Keratinocyte (primary cell): ENCODE measurements at regions not wholly inside any gene's neighbourhood (a gene's known extent, or its start where the extent isn't known, plus 50 kb on each side); places are given as distances from the start of the nearest gene placed in this dataset.

Source experiments
- DNase-seq: peaks from one replicate; pipeline ENCODE4 v3.0.0-alpha.2; 2011; ENCODE audit warnings: low read depth, missing footprints, low spot score
- FAIRE-seq: peaks from 2 replicates; lab custom pipeline; 2011; peaks lifted over from hg19 to GRCh38; lab: Jason Lieb, UNC
- H2AFZ ChIP-seq: 2 replicates; pipeline ENCODE4 v1.6.0; 2012; ENCODE audit warnings: low read length, control low read depth, inconsistent platforms; ENCODE audit not compliant: control insufficient read depth
- H3K27ac ChIP-seq: 2 replicates; pipeline ENCODE4 v1.5.1; 2011; ENCODE audit warnings: low read length; ENCODE audit not compliant: control insufficient read depth, insufficient read depth
- H3K27me3 ChIP-seq: 3 replicates; pipeline ENCODE4 v1.6.0; 2011; ENCODE audit warnings: low read length; ENCODE audit not compliant: control insufficient read depth, insufficient read depth; ENCODE audit errors: extremely low read depth
- H3K36me3 ChIP-seq, 2 experiments: 2 replicates in 1 of 2; 3 replicates in 1 of 2; pipeline ENCODE4 v1.5.1; 2011; ENCODE audit warnings: low read length in 2 of 2, mild to moderate bottlenecking in 1 of 2; ENCODE audit not compliant: control insufficient read depth in 2 of 2, insufficient read depth in 2 of 2; ENCODE audit errors: extremely low read depth in 1 of 2
- H3K4me1 ChIP-seq: 3 replicates; pipeline ENCODE4 v1.5.1; 2011; ENCODE audit warnings: low read length; ENCODE audit not compliant: control insufficient read depth, insufficient read depth; ENCODE audit errors: extremely low read depth
- H3K4me2 ChIP-seq: 3 replicates; pipeline ENCODE4 v1.6.0; 2011; ENCODE audit warnings: low read depth, low read length; ENCODE audit not compliant: control insufficient read depth, insufficient read depth; ENCODE audit errors: extremely low read depth
- H3K4me3 ChIP-seq, 3 experiments: fragments of 200-600 bp in 1 of 3; sonication (generic) in 1 of 3; 2 replicates in 2 of 3; 3 replicates in 1 of 3; pipeline ENCODE4 v1.5.1; 2011 to 2016; ENCODE audit warnings: low read length in 3 of 3, mild to moderate bottlenecking in 3 of 3, control low read depth in 2 of 3, inconsistent platforms in 1 of 3, low read depth in 1 of 3, mixed read lengths in 1 of 3, mixed run types in 1 of 3, moderate library complexity in 1 of 3; ENCODE audit not compliant: control insufficient read depth in 2 of 3, insufficient read depth in 2 of 3; ENCODE audit errors: extremely low read depth in 1 of 3
- H3K79me2 ChIP-seq: 2 replicates; pipeline ENCODE4 v1.6.0; 2012; ENCODE audit warnings: low read length; ENCODE audit not compliant: control insufficient read depth, insufficient read depth
- H3K9ac ChIP-seq: 3 replicates; pipeline ENCODE4 v1.6.0; 2011; ENCODE audit warnings: low read length; ENCODE audit not compliant: control insufficient read depth, insufficient read depth; ENCODE audit errors: extremely low read depth
- H3K9me1 ChIP-seq: 3 replicates; pipeline ENCODE4 v1.6.0; 2011; ENCODE audit warnings: low read length; ENCODE audit not compliant: control insufficient read depth, insufficient read depth; ENCODE audit errors: extremely low read depth
- H3K9me3 ChIP-seq: 2 replicates; pipeline ENCODE4 v1.5.1; 2012; ENCODE audit warnings: low read depth, low read length; ENCODE audit not compliant: control insufficient read depth
- H4K20me1 ChIP-seq: 3 replicates; pipeline ENCODE4 v1.6.0; 2011; ENCODE audit warnings: low read length; ENCODE audit not compliant: control insufficient read depth, insufficient read depth; ENCODE audit errors: extremely low read depth
- EZH2 ChIP-seq: IDR thresholded peaks from one replicate; pipeline ENCODE4 v1.6.1; 2012; ENCODE audit warnings: inconsistent platforms, mild to moderate bottlenecking, low read length, moderate library complexity
- dilution Hi-C: fragments of 300-500 bp; cut with MboI; formaldehyde crosslinking; loops from one replicate; pipeline ENCODE4 v1.7.0; 2020; ENCODE audit warnings: low sequenced_read_pairs; ENCODE audit not compliant: extremely low pct_ligation_motif_present
- TF ChIP-seq, protein P1 (sequence below), 3 experiments: IDR thresholded peaks in 1 of 3; conservative IDR thresholded peaks in 1 of 3; optimal IDR thresholded peaks in 1 of 3; 2 replicates in 2 of 3; 3 replicates in 1 of 3; pipeline versions ENCODE3 to v1.5.1; 2011; ENCODE audit warnings: low read length in 3 of 3, mild to moderate bottlenecking in 3 of 3, moderate library complexity in 2 of 3, control low read depth in 1 of 3, inconsistent platforms in 1 of 3; ENCODE audit not compliant: insufficient read depth in 2 of 3; ENCODE audit errors: extremely low read depth in 1 of 3

- H3K9me1 ChIP-seq: no peaks in the 10 kb centered on the region
- FAIRE-seq: no peak
- H2AFZ ChIP-seq: no peak overlapping the region
- H3K4me3 ChIP-seq: no peak overlapping the region
- H3K9me3 ChIP-seq: no peaks in the 10 kb centered on the region
- no peaks in the 10 kb centered on the region for H3K27me3 ChIP-seq
- no peaks in the 10 kb centered on the region for H3K4me1 ChIP-seq
- H3K27ac ChIP-seq: no peak overlapping the region
- H3K79me2 ChIP-seq: no peaks in the 10 kb centered on the region
- no peak overlapping the region for H3K9ac ChIP-seq
- DNase-seq: no peak
- no peaks in the 10 kb centered on the region for H4K20me1 ChIP-seq
- TF ChIP-seq EZH2: no peak
- TF ChIP-seq, protein P1, sequence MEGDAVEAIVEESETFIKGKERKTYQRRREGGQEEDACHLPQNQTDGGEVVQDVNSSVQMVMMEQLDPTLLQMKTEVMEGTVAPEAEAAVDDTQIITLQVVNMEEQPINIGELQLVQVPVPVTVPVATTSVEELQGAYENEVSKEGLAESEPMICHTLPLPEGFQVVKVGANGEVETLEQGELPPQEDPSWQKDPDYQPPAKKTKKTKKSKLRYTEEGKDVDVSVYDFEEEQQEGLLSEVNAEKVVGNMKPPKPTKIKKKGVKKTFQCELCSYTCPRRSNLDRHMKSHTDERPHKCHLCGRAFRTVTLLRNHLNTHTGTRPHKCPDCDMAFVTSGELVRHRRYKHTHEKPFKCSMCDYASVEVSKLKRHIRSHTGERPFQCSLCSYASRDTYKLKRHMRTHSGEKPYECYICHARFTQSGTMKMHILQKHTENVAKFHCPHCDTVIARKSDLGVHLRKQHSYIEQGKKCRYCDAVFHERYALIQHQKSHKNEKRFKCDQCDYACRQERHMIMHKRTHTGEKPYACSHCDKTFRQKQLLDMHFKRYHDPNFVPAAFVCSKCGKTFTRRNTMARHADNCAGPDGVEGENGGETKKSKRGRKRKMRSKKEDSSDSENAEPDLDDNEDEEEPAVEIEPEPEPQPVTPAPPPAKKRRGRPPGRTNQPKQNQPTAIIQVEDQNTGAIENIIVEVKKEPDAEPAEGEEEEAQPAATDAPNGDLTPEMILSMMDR (optimal IDR thresholded peaks at IDR 0.05 in 1 of 3, IDR thresholded peaks at IDR 0.05 in 1 of 3, conservative IDR thresholded peaks at IDR 0.05 in 1 of 3; ENCODE audit: extremely low read depth in 1 of 3, insufficient read depth in 2 of 3, low read length in 3 of 3): no peak
- dilution Hi-C loops: no loop called here
- no peak overlapping the region for H3K4me2 ChIP-seq
- H3K36me3 ChIP-seq: no peaks in the 10 kb centered on the region
Measured at GRCh38 chr4:141899103-141899502, 262.7 kb downstream of the IL15 start.

- TF ChIP-seq EZH2: no peak
- TF ChIP-seq, protein P1 (optimal IDR thresholded peaks at IDR 0.05 in 1 of 3, IDR thresholded peaks at IDR 0.05 in 1 of 3, conservative IDR thresholded peaks at IDR 0.05 in 1 of 3; ENCODE audit: extremely low read depth in 1 of 3, insufficient read depth in 2 of 3, low read length in 3 of 3): no peak
- no peak overlapping the region for H3K4me2 ChIP-seq
- no peaks in the 10 kb centered on the region for H3K36me3 ChIP-seq
- no peaks in the 10 kb centered on the region for H4K20me1 ChIP-seq
- no peaks in the 10 kb centered on the region for H3K4me1 ChIP-seq
- H3K79me2 ChIP-seq: no peaks in the 10 kb centered on the region
- no peak overlapping the region for H3K4me3 ChIP-seq
- H3K9me1 ChIP-seq: no peaks in the 10 kb centered on the region
- FAIRE-seq (no peak), DNase-seq (no peak)
- dilution Hi-C loops: no loop called here
- H2AFZ ChIP-seq: no peak overlapping the region
- no peaks in the 10 kb centered on the region for H3K27me3 ChIP-seq
- H3K9ac ChIP-seq: no peak overlapping the region
- no peak overlapping the region for H3K27ac ChIP-seq
- no peaks in the 10 kb centered on the region for H3K9me3 ChIP-seq
Measured at GRCh38 chr4:141899541-141899940, 263.2 kb downstream of the IL15 start.
